Activated CD4-positive, alpha-beta memory T cell treated with anti-CD3 and anti-CD28 coated beads, Interleukin-2, amount 10 ng/mL, durations not matched to agents 7 days and 5 days (primary cell): ENCODE measurements at regions not wholly inside any gene's neighbourhood (a gene's known extent, or its start where the extent isn't known, plus 50 kb on each side); places are given as distances from the start of the nearest gene placed in this dataset.
A peak's percentile ranks its signal among the peaks of the same experiment; 100 is the strongest.
"Not testable (repeated sequence)": the region's sequence is repeated elsewhere in the genome, so short reads cannot be mapped to it uniquely, and the experiment has no call there.

Experiments
- CTCF ChIA-PET: fragments of 350-600 bp; sonication (Branson Sonifier 250); formaldehyde crosslinking; loops from one replicate; lab custom pipeline; 2021; ENCODE audit warnings: antibody characterized with exemption, inconsistent platforms; lab: Charles Lee
- POLR2A ChIA-PET: fragments of 350-600 bp; sonication (Branson Sonifier 250); formaldehyde crosslinking; loops from one replicate; lab custom pipeline; 2021; ENCODE audit warnings: antibody characterized with exemption; lab: Charles Lee
- DNase-seq: peaks from one replicate; pipeline ENCODE4 v3.0.0-alpha.2; 2020
- H3K27ac Mint-ChIP-seq: one replicate; pipeline ENCODE4 v1.8.0; 2021; ENCODE audit warnings: mild to moderate bottlenecking, mixed read lengths
- H3K27me3 Mint-ChIP-seq: one replicate; pipeline ENCODE4 v1.8.0; 2021; ENCODE audit warnings: mixed read lengths
- H3K36me3 Mint-ChIP-seq: one replicate; pipeline ENCODE4 v1.8.0; 2021; ENCODE audit warnings: low read depth, mixed read lengths
- H3K4me1 Mint-ChIP-seq: one replicate; pipeline ENCODE4 v1.8.0; 2021; ENCODE audit warnings: mixed read lengths
- H3K4me3 Mint-ChIP-seq: one replicate; pipeline ENCODE4 v1.8.0; 2021; ENCODE audit warnings: mild to moderate bottlenecking, mixed read lengths
- H3K9me3 Mint-ChIP-seq: one replicate; pipeline ENCODE4 v1.8.0; 2021; ENCODE audit warnings: mixed read lengths

- Mint-ChIP-seq H3K36me3 (no peaks in the 10 kb centered on the region), H3K27me3 (peaks cover 2% of the 10 kb centered on the region), H3K4me3 (no peak overlapping the region), H3K4me1 (peaks cover 5% of the 10 kb centered on the region), H3K9me3 (no peaks in the 10 kb centered on the region), H3K27ac (no peak overlapping the region)
- CTCF ChIA-PET, result interaction anchor here (0.6 kb wide), 1 partner anchor 246 kb away, joined by 3 read pairs; no protein-coding TSS in a partner anchor
- DNase-seq, result no peak
- POLR2A ChIA-PET, result no interaction called here
These were observed 88.8 kb downstream of the SPRY4 start for GRCh38 chr5:142235870-142236672.

DNA sequence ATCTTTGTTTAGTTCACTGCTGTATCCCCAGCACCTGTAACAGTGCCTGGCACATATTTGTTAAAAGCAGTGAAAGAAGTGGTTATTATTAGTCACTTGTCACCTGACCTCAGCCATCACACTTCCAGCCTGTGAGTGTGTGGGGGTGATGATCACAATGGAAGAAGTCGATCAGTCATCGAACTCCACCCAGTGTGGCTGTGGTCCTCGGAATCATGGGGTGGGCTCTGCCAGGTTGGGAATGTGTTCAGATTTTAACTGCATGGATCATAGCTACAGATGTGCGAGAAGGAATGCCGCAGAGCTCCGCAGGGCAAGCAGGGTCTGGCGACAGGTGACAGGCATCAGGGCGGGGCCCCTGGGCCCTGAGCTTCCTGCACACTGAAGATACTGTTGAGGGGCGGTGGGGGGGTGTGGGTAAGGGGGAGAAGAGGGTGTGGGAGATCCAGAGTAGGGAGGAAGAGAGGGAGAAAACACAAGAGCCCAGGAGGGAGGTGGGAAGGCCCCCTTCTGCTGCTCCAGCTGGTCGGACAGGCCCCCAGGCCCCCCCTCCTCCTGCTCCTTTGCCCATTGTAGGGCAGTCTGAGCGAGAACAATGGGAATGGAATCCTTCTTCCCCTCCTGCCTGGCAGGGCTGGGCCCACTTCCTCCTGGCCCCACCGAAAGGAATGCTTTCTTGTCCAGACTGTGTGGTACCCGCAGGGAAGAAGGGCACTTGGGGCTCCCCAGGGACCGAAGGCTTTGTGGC, 89.6 kb downstream of the SPRY4 start:
- H3K4me3 Mint-ChIP-seq, result no peak overlapping the region
- ChIA-PET CTCF (interaction anchor here (0.6 kb wide), 1 partner anchor 245 kb away, joined by 3 read pairs; no protein-coding TSS in a partner anchor), POLR2A (no interaction called here)
- H3K27ac Mint-ChIP-seq, result no peak overlapping the region
- H3K9me3 Mint-ChIP-seq, result no peaks in the 10 kb centered on the region
- DNase-seq, result no peak
- H3K27me3 Mint-ChIP-seq, result peaks cover 2% of the 10 kb centered on the region
- no peaks in the 10 kb centered on the region for H3K36me3 Mint-ChIP-seq
- peaks cover 5% of the 10 kb centered on the region for H3K4me1 Mint-ChIP-seq

DNA sequence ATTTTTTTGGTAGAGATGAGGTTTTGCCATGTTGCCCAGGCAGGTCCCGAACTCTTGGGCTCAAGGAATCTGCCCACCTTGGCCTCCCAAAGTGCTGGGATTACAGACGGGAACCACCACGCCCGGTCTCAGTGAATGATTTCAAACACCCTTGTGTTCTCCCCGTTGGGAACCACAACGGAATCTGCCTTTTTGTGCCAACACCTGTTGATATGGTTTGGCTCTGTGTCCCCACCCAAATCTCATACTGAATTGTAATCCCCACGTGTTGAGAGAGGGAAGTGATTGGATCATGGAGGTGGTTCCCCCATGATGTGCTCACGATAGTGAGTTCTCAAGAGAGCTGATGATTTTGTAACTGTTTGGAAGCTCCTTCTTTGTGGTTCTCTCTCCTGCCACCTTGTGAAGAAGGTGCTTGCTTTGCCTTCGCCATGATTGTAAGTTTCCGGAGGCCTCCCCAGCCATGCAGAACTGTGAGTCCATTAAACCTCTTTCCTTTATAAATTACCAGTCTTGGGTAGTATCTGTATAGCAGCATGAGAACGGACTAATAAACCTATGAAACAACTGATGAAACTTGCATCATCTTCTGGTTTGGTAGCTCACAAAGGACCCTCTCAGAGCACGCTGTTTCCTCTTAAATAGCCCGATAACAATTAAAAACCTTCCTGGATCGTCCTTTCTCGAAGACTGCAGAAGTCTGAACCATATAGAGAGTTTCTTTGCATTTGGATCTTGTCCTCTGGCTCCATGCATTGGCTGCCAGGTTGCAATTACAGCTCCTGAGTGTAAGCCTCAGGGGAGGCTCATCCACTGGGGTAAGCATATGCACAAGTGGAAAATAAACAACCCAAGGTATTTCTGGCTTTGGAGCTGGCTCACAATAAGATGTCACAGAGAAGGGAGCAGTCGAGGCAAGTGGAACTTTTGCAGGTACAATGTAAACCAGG, 91.5 kb downstream of the SPRY4 start:
- no peak for DNase-seq
- H3K27ac Mint-ChIP-seq, result no peak overlapping the region
- H3K9me3 Mint-ChIP-seq, result no peaks in the 10 kb centered on the region
- ChIA-PET CTCF (interaction anchor here (0.6 to 1.3 kb wide), 2 partner anchors 407 to 684 kb away, joined by 3 read pairs; no protein-coding TSS in a partner anchor), POLR2A (no interaction called here)
- H3K27me3 Mint-ChIP-seq, result peaks cover 5% of the 10 kb centered on the region
- H3K4me3 Mint-ChIP-seq, result no peak overlapping the region
- peaks cover 5% of the 10 kb centered on the region for H3K4me1 Mint-ChIP-seq
- H3K36me3 Mint-ChIP-seq, result no peaks in the 10 kb centered on the region

DNA sequence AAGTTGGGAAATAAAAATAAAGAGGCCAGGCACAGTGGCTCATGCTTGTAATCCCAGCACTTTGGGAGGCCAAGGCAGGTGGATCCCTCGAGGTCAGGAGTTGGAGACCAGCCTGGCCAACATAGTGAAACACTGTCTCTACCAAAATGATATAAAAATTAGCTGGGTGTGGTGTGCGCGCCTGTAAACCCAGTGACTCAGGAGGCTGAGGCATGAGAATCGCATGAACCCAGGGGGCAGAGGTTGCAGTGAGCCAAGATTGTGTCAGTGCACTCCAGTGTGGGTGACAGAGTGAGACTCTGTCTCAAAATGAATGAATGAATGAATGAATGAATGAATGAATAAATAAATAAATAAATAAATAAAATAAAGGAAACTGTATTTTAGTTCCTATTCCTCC, 93.9 kb downstream of the SPRY4 start:
- H3K27ac Mint-ChIP-seq, H3K4me3 Mint-ChIP-seq, DNase-seq, H3K36me3 Mint-ChIP-seq, CTCF ChIA-PET, H3K9me3 Mint-ChIP-seq, POLR2A ChIA-PET, H3K4me1 Mint-ChIP-seq, H3K27me3 Mint-ChIP-seq: not testable (repeated sequence)

GRCh38 chr5:142225141-142225540, 99.7 kb downstream of the SPRY4 start:
- no peaks in the 10 kb centered on the region for H3K9me3 Mint-ChIP-seq
- no peak for DNase-seq
- H3K27me3 Mint-ChIP-seq, result peaks cover 6% of the 10 kb centered on the region
- POLR2A ChIA-PET, result interaction anchor here (2.2 kb wide), 1 partner anchor 12 kb away, joined by 6 read pairs; no protein-coding TSS in a partner anchor
- no peak overlapping the region for H3K4me3 Mint-ChIP-seq
- peaks cover 28% of the 10 kb centered on the region for H3K4me1 Mint-ChIP-seq
- H3K27ac Mint-ChIP-seq, result no peak overlapping the region
- CTCF ChIA-PET, result no interaction called here
- H3K36me3 Mint-ChIP-seq, result no peaks in the 10 kb centered on the region

DNA sequence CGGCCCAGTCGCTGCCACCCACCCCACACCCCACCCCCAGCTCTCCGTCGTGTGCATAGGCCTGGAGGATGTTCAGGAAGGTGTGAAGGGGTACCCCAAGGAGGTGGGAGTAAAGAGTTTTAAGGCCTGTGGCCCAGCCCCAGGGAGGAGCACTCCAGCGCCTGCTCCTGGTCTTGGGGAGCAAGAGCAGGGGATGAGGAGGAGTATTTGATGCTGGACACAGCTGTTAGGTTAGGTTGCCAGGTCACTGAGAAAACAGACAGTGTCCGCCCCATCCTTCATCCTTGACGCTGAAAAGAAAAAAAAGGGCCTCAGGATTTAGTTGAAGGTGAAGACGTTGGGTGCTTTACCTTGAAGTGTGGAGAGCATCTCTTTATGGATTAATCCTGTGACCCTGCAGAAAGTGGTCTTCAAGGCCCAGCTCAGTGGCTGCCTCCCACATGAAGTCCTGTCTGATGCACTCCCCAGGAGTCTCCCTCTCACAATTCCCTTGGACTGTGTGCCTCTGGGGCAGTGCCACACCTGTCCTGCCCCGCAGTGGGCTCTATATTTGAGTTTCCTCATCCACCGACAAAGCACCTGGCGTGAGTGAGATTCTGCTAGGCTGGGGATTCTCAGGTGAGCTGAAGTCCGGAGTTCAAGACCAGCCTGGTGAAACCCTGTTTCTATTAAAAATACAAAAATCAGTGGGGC, 101.8 kb downstream of the SPRY4 start:
- Mint-ChIP-seq H3K27me3 (peaks cover 3% of the 10 kb centered on the region), H3K9me3 (no peaks in the 10 kb centered on the region), H3K4me3 (no peak overlapping the region), H3K4me1 (peaks cover 28% of the 10 kb centered on the region), H3K36me3 (no peaks in the 10 kb centered on the region), H3K27ac (peak overlapping the region; percentile 69)
- CTCF ChIA-PET, result interaction anchor here (0.8 kb wide), 1 partner anchor 277 kb away, joined by 3 read pairs; no protein-coding TSS in a partner anchor
- no peak for DNase-seq
- POLR2A ChIA-PET, result interaction anchor here (1.0 to 2.2 kb wide), 5 partner anchors 10 to 299 kb away, joined by 3 to 6 read pairs (median 3); partner anchors contain the start of genes RNF14 and SPRY4

GRCh38 chr5:142222225-142222865, 102.5 kb downstream of the SPRY4 start:
- CTCF ChIA-PET, result no interaction called here
- Mint-ChIP-seq H3K9me3 (no peaks in the 10 kb centered on the region), H3K4me3 (no peak overlapping the region), H3K4me1 (peaks cover 28% of the 10 kb centered on the region), H3K36me3 (no peaks in the 10 kb centered on the region), H3K27me3 (peaks cover 3% of the 10 kb centered on the region), H3K27ac (no peak overlapping the region)
- no peak for DNase-seq
- POLR2A ChIA-PET, result interaction anchor here (1.0 to 1.3 kb wide), 2 partner anchors 102 to 298 kb away, joined by 3 read pairs; partner anchors contain the start of gene SPRY4

DNA sequence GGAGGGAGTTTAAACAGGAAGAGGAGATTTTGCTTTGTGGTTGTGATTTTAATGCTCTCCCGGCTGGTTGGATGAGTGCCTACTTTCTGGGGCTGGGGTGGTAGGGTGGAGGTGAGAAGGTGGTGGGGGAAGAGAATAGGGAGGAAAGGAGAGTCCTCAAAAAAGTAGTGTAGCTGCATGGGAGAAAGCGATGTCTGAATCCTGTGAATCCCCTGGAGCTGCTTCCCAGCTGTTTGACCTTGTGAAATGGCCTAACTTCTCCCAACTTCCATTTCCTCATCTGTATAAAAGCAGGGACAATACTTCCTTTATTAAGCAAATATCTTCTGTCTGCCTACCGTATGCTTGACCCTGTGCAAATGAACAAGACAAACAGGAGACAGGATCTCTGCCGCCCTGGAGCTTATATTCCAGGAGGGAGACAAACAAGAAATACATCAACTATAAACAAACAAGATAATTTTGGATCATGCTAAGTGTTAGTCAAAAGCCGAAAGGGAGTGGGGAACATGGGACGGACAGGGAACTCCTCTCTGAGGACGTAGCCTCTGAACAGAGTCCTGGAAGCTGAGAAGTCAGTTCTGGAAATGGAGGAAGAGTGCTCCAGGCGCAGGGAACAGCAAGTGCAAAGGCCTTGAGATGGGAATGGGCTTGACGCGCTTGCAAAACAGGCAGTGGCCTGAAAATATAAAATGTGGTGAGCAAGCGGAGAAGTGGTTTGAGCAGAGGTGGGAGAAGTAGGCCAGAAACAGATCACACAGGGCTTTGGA, 103.5 kb downstream of the SPRY4 start:
- DNase-seq, result no peak
- Mint-ChIP-seq H3K9me3 (no peaks in the 10 kb centered on the region), H3K27me3 (peaks cover 3% of the 10 kb centered on the region), H3K4me3 (no peak overlapping the region), H3K27ac (no peak overlapping the region), H3K4me1 (peaks cover 28% of the 10 kb centered on the region), H3K36me3 (no peaks in the 10 kb centered on the region)
- ChIA-PET CTCF (interaction anchor here (0.6 kb wide), 1 partner anchor 252 kb away, joined by 3 read pairs; the partner anchor contains the start of gene RNF14), POLR2A (interaction anchor here (1.2 kb wide), 1 partner anchor 9 kb away, joined by 3 read pairs; no protein-coding TSS in a partner anchor)

DNA sequence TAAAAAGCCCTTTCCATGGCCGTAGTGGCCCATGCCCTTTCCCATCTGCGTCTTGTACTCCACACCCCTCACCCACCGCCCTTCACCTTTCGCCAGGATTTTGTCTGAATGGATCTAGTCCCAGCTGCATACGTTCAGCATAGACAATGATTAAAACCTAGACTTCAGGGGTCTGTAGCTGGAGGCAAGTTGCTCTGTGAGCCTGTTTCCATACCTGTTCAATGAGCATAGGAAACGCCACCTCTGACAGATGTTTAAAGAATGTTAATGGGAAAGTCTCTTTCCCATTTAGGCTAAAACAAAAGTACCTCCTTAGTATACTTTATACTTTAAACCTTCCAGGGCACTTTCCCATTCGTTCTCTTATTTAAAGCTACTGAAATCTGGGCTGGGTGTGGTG, 105.7 kb downstream of the SPRY4 start:
- Mint-ChIP-seq H3K9me3 (no peaks in the 10 kb centered on the region), H3K4me3 (no peak overlapping the region), H3K36me3 (no peaks in the 10 kb centered on the region), H3K27ac (no peak overlapping the region), H3K4me1 (peaks cover 25% of the 10 kb centered on the region), H3K27me3 (peaks cover 2% of the 10 kb centered on the region)
- ChIA-PET POLR2A (no interaction called here), CTCF (no interaction called here)
- no peak for DNase-seq

DNA sequence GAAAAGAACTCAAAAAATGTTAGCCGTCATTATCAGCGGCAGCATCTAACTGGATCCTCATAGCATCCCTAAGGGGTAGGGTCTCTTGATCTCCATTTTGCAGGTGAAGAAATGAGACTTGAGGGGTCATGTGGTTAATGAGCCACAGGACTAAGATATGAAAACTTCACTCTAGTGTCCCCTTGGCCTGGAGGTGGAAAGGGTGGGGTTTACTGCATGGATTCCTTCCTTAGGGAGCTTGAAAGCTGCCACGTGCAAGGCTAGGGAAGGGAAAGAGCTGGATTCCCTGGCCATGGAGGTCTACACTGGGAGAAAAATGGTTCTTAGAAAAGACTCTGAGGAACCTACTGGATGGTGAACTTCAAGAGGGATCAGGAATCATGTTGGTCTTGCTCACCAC, 107.9 kb downstream of the SPRY4 start:
- Mint-ChIP-seq H3K27ac (no peak overlapping the region), H3K4me1 (peaks cover 10% of the 10 kb centered on the region), H3K9me3 (no peaks in the 10 kb centered on the region), H3K36me3 (no peaks in the 10 kb centered on the region), H3K27me3 (no peaks in the 10 kb centered on the region), H3K4me3 (no peak overlapping the region)
- DNase-seq, result no peak
- CTCF ChIA-PET, result no interaction called here
- POLR2A ChIA-PET, result no interaction called here
